ENCODE measurements at regions not wholly inside any gene's neighbourhood (a gene's known extent, or its start where the extent isn't known, plus 50 kb on each side); places are given as distances from the start of the nearest gene placed in this dataset.

DNA sequence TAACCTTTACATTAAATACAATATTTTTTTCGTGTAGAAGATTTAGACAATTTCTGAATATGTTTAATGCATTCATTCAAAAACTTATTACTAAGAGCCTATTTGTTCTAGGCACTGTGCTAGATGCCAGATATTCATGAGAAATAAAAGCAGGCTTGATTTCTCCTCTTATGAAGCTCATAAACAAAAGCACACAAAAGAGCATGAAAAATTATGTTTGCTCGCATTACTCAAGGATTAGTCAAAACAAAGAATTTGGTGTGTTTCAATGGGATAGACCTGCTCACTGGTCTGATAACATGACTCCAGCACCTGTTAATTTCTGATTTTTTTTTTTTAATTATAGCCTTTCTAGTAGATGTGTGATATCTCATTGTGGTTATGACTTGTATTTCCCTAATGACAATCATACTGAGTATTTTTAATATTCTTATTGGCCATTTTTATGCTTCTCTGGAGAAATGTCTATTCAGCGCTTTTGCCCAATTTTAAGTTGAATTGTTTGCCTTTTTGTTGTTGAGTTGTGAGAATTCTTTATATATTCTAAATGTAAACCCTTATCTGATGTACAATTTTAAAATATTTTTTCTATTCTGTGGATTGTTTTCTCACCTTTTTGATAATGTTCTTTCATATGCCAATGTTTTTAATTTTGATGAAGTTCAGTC is 382.3 kb upstream of the ADGRL4 start:
- TF ChIP-seq EZH2 (IDR thresholded peaks at IDR 0.05; ENCODE audit: insufficient read depth, poor library complexity, severe bottlenecking): no peak
- TF ChIP-seq EZH2phosphoT487 (IDR thresholded peaks at IDR 0.05; ENCODE audit: insufficient read depth, low read depth): no peak
- no peaks in the 10 kb centered on the region for H3F3A ChIP-seq (ENCODE audit: insufficient read depth)
- no peak overlapping the region for H2AFZ ChIP-seq
- no peaks in the 10 kb centered on the region for H3K4me1 ChIP-seq (ENCODE audit: insufficient read depth)
- no peak overlapping the region for H3K4me3 ChIP-seq
- H3K9me2 ChIP-seq (ENCODE audit: insufficient read depth): no peaks in the 10 kb centered on the region
- 37 to 47% methylated on average over 3 of the region's 3 CpGs for WGBS, 2 experiments (ENCODE audit: low coverage in 1 of 2, low lambda C conversion rate in 2 of 2, missing lambda C conversion rate in 2 of 2)
- in situ Hi-C loops (cut with MboI): no loop called here
- H3K4me2 ChIP-seq (ENCODE audit: unreplicated experiment): no peak overlapping the region
- no peaks in the 10 kb centered on the region for H4K20me1 ChIP-seq (ENCODE audit: insufficient read depth)
- H3K36me3 ChIP-seq (ENCODE audit: low read depth): no peaks in the 10 kb centered on the region
- no peaks in the 10 kb centered on the region for H3K79me2 ChIP-seq (ENCODE audit: insufficient read depth)
- peaks cover 2% of the 10 kb centered on the region for H3K9me3 ChIP-seq (ENCODE audit: low read depth)
- no peak overlapping the region for H3K27ac ChIP-seq
- H3K9ac ChIP-seq: no peak overlapping the region
- H3K27me3 ChIP-seq (replicated peaks; ENCODE audit: insufficient read depth): no peaks in the 10 kb centered on the region
- no peak for DNase-seq

DNA sequence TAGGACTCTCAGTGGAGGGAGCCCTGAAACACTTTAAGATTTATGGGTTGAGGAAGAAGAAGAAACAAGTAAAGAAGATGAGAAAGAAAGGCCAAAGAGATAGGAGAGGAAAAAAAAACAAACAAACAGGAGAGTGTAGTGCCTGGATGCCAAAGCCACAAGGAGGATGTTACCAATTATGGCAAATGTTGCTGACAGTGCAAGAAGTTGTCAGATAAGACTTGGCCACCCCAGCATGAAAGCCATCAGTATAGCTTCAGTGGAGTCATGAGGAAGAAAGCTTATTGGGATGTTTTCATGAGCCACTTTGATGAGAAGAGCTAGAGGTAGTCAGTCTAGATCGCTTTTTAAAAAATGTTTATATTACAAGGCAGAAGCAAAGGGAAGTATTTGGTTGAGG is 380.2 kb upstream of the ADGRL4 start:
- Histone ChIP-seq H2AFZ (no peak overlapping the region), H3K79me2 (ENCODE audit: insufficient read depth) (no peaks in the 10 kb centered on the region), H3K27ac (no peak overlapping the region), H3K27me3 (replicated peaks; ENCODE audit: insufficient read depth) (no peaks in the 10 kb centered on the region), H4K20me1 (ENCODE audit: insufficient read depth) (no peaks in the 10 kb centered on the region), H3K9me2 (ENCODE audit: insufficient read depth) (no peaks in the 10 kb centered on the region), H3K4me3 (no peak overlapping the region), H3K9me3 (ENCODE audit: low read depth) (peaks cover 2% of the 10 kb centered on the region), H3K36me3 (ENCODE audit: low read depth) (no peaks in the 10 kb centered on the region), H3F3A (ENCODE audit: insufficient read depth) (no peaks in the 10 kb centered on the region), H3K9ac (no peak overlapping the region), H3K4me1 (ENCODE audit: insufficient read depth) (no peaks in the 10 kb centered on the region), H3K4me2 (ENCODE audit: unreplicated experiment) (no peak overlapping the region)
- WGBS, 2 experiments (ENCODE audit: low coverage in 1 of 2, low lambda C conversion rate in 2 of 2, missing lambda C conversion rate in 2 of 2): 54 to 58% methylated on average over 1 of the region's 1 CpG
- no peak for DNase-seq
- TF ChIP-seq EZH2phosphoT487 (IDR thresholded peaks at IDR 0.05; ENCODE audit: insufficient read depth, low read depth) (no peak), EZH2 (IDR thresholded peaks at IDR 0.05; ENCODE audit: insufficient read depth, poor library complexity, severe bottlenecking) (no peak)
- in situ Hi-C loops (cut with MboI): no loop called here

GRCh38 chr1:79380078-79380477 is 373.5 kb upstream of the ADGRL4 start:
- Histone ChIP-seq H3K4me1 (ENCODE audit: insufficient read depth) (no peaks in the 10 kb centered on the region), H3K79me2 (ENCODE audit: insufficient read depth) (no peaks in the 10 kb centered on the region), H3K4me3 (no peak overlapping the region), H3K4me2 (ENCODE audit: unreplicated experiment) (no peak overlapping the region), H3K27ac (no peak overlapping the region), H3F3A (ENCODE audit: insufficient read depth) (no peaks in the 10 kb centered on the region), H3K27me3 (replicated peaks; ENCODE audit: insufficient read depth) (no peaks in the 10 kb centered on the region), H3K9me3 (ENCODE audit: low read depth) (peaks cover under 1% of the 10 kb centered on the region), H4K20me1 (ENCODE audit: insufficient read depth) (no peaks in the 10 kb centered on the region), H3K9me2 (ENCODE audit: insufficient read depth) (no peaks in the 10 kb centered on the region), H3K36me3 (ENCODE audit: low read depth) (no peaks in the 10 kb centered on the region), H3K9ac (no peak overlapping the region), H2AFZ (no peak overlapping the region)
- in situ Hi-C loops (cut with MboI): no loop called here
- WGBS, 2 experiments (ENCODE audit: low coverage in 1 of 2, low lambda C conversion rate in 2 of 2, missing lambda C conversion rate in 2 of 2): 71 to 75% methylated on average over 3 of the region's 3 CpGs
- DNase-seq: no peak
- TF ChIP-seq EZH2 (IDR thresholded peaks at IDR 0.05; ENCODE audit: insufficient read depth, poor library complexity, severe bottlenecking) (no peak), EZH2phosphoT487 (IDR thresholded peaks at IDR 0.05; ENCODE audit: insufficient read depth, low read depth) (no peak)

- Histone ChIP-seq H2AFZ (no peak overlapping the region), H3K79me2 (ENCODE audit: insufficient read depth) (no peaks in the 10 kb centered on the region), H3K4me2 (ENCODE audit: unreplicated experiment) (no peak overlapping the region), H3K9me2 (ENCODE audit: insufficient read depth) (no peaks in the 10 kb centered on the region), H3F3A (ENCODE audit: insufficient read depth) (no peaks in the 10 kb centered on the region), H3K27me3 (replicated peaks; ENCODE audit: insufficient read depth) (no peaks in the 10 kb centered on the region), H4K20me1 (ENCODE audit: insufficient read depth) (no peaks in the 10 kb centered on the region), H3K9ac (no peak overlapping the region), H3K27ac (no peak overlapping the region), H3K9me3 (ENCODE audit: low read depth) (no peaks in the 10 kb centered on the region), H3K4me3 (no peak overlapping the region), H3K4me1 (ENCODE audit: insufficient read depth) (peaks cover 6% of the 10 kb centered on the region; the same call in 1 of the 2 replicates), H3K36me3 (ENCODE audit: low read depth) (no peaks in the 10 kb centered on the region)
- TF ChIP-seq EZH2 (IDR thresholded peaks at IDR 0.05; ENCODE audit: insufficient read depth, poor library complexity, severe bottlenecking) (no peak), EZH2phosphoT487 (IDR thresholded peaks at IDR 0.05; ENCODE audit: insufficient read depth, low read depth) (no peak)
- DNase-seq: peak; percentile 17
- WGBS, 2 experiments (ENCODE audit: low coverage in 1 of 2, low lambda C conversion rate in 2 of 2, missing lambda C conversion rate in 2 of 2): 44 to 50% methylated on average over 1 of the region's 1 CpG
- in situ Hi-C loops (cut with MboI): no loop called here
Observed at GRCh38 chr1:79376106-79376505, 369.6 kb upstream of the ADGRL4 start.

Data from GM23248 (cell line).